GM21447 (cell line): ENCODE measurements at regions not wholly inside any gene's neighbourhood (a gene's known extent, or its start where the extent isn't known, plus 50 kb on each side); places are given as distances from the start of the nearest gene placed in this dataset.
"Not testable (repeated sequence)": the region's sequence is repeated elsewhere in the genome, so short reads cannot be mapped to it uniquely, and the experiment has no call there.

ENCODE experiments used
- ATAC-seq: cut with Tn5 transposase; IDR thresholded peaks from one replicate; pipeline ENCODE4 v1.9.1; 2021; ENCODE audit not compliant: unreplicated experiment

DNA sequence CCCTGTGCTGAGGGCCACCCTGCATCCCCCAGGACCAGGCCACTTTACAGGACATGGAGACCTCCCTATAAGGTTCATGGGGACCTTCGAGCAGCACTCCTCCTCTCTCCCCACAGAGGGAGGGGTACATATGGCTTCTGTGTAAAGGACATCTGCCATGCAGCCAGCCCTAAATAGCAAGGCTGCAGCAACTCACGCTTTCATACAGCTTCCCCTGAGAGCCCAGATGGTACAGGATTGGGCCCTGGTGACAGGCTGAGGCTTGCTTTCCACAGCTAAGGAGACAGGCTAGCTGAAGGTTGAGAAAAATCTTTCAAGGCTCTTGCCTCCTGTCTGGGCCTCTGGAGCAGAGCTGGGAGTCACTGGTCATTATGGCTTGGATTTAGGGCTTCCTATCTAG, 147.0 kb upstream of the ZNF366 start:
- ATAC-seq: no peak

DNA sequence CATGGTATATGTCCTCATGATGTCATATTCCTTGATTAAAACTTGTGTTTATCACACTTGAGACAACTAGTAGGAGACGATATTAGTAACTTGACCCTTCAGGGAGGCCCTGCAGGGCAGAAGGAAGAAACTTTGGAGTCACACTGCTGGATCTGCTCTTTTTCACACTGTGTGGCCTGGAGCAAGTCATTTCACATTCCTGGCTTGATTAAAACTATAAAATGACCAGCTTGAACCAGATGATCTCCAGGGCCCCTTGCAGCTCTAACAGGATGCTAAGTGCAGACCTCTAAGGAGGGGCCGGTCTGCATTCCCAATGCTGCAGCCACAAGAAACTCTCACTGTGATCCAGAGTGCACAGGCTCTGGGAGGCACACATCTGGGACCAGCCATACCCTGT, 146.4 kb upstream of the ZNF366 start:
- no peak for ATAC-seq

DNA sequence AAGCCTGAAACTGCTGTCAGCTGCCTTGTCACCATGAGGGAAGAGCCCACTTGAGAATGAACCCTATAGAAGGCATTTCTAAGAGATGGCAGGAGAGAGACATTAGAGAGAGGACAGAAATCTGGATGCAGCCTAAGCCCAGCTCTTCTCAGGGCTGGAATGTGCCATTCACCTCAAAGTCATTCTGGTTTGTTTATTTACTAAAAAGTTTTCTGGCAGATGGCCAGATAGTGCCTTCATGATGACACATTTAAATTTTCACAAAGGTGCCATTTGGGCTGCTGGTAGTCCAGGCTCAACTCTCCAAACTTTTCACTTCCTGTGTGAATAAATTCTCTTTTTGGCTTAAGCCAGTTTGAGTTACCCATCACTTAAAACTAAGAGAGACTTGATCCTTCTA, 144.6 kb upstream of the ZNF366 start:
- ATAC-seq: no peak

DNA sequence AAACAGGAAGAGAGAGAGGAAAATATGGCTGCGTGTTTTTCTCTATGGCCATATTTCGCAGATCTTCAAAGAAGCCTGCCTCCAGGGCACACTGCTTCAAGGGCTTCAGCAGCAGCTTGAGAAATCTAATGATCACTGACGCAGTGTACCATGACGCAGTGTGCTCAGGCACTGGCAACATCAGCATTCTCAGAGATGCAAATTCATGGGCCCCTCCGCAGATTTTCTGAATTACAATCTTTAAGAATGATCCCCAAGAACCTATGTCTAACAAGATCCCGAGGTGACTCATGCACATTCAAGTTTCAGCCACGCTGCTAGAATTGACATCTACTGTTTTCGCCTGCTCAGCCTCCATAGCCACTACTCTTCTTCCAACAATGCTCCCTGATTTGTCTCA, 143.9 kb upstream of the ZNF366 start:
- no peak for ATAC-seq

DNA sequence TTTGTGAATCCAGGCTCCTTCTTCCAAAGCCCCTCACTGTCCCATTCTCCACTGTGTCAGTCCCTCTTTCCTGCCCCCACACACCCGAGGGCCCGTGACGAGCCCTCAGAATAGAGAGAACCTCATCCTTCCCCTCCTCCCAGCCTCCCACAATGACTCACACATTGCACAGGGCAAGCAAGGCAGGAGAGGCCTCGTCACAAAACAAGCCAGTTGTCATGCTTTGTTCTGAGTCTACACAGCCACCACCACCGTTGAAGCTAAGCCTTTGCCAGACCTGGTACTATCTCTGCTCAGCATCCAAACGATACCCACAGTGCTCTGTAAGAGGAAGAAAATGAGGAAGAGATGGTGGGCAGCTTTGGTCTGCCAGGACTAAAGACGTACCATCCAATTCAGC, 142.2 kb upstream of the ZNF366 start:
- no peak for ATAC-seq

DNA sequence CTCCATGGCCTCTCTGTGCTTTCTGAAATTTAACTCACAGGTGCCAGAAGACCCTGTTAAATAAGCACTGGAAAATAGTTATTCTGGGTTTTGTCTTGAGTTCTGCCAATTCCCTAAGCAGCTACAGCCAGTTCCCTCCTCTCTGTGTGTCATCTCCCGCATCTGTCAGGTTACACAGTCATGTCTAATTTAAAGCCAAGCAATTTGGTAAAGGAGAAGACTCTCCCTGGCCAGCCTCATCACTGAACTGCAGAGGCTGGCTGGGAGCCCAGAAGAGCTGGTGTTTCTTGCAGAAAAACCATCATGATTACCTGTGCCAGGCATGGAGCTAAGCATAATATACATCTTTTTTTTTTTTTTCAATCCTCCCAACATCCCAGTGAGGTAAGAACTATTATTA, 141.3 kb upstream of the ZNF366 start:
- ATAC-seq: no peak

DNA sequence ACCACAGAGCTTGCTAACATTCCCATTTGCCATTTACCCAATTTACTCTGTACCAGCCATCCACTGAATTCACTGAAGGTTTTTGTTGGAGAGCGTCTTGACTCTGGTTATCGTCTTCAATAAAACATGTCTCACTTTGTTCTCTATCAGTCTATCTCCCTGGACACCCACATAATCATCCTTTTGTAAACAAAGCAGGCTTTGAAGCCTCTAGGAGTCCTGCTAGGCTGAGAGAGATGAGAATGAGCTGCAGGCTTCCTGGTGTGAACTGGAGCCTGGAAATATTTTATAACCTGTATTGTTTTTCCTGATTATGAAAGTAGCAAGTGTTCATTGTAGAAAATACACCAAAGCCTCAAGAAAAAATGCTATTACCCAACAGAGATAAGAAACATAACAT, 140.6 kb upstream of the ZNF366 start:
- no peak for ATAC-seq

DNA sequence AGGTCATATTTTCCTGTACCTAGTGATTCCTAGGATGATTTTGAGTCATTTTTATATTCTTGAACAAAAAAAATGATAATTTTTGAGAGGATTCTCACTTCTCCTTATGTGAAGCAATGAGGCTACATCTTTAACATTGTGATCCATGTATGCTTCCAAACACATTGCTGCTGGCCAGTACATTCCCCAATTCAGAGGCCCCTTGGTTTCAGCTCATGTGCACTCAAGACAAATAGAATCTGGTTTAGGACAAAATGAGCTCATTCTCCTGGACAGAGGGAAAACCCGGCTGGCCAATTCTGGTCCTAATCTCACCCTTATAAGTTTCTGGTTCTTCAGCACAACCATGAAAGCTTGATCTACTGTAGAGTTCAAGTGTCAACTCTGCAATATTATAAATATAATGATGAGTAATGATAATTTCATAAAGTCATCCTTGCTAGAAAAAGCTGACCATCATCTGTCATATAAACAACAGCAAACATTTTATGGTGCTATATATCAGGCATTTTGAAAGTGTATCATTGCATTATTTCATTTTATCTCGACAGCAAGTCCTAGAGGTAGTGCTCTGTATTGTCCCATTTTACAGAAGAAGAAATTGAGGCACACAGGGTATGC, 139.1 kb upstream of the ZNF366 start:
- ATAC-seq: no peak

DNA sequence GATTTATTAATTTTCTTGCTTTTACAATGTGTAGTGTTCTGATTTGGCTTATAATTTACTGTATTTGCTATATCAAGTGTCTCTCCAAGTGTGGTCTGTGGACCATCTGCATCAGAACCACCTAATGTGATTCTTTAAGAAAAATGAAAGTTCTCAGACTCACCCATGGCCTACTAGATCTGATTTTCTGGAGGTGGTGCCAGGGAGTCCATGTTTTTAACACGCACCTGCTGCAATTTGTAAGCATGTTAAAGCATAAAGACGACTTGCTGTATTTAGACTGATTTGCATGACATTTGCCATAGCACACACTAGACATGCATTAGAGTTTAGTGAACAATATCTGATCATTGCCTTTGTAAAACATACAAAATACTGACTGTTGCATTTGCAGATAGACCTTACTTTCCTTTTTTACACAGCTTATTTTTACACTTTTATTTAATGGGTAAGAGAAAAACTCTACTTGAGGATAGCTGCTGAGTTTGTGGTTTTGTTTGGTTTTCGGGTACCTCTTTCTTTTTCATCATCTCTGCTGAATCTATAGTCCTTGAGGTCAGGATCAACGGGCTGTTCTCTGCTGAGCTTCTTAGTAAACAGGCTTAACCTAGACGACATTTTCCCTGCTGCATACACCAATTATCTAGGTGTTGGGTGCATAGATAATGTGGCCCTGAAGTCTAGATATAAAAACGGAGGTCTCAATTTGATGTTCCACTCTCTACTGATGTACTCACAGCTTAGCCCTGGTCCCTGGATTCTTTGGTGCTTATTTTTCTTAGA, 138.0 kb upstream of the ZNF366 start:
- ATAC-seq: no peak

DNA sequence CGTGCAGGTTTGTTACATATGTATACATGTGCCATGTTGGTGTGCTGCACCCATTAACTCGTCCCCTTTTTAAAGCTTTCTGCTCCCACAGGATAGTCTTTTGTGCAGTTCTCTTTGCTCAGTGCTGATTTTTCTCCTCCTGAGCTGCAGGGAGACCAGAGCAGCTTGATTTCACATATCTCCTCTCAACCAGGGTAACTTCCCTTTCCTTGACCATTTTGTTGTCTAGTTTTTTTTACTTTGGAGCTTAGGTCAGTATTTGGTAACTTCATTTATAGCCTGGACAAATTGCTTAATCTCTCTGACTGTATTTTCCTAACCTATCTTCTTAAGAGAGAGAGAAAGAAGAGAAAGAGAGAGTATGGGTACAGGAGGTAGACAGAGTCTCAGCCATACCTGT, 137.1 kb upstream of the ZNF366 start:
- ATAC-seq: no peak

DNA sequence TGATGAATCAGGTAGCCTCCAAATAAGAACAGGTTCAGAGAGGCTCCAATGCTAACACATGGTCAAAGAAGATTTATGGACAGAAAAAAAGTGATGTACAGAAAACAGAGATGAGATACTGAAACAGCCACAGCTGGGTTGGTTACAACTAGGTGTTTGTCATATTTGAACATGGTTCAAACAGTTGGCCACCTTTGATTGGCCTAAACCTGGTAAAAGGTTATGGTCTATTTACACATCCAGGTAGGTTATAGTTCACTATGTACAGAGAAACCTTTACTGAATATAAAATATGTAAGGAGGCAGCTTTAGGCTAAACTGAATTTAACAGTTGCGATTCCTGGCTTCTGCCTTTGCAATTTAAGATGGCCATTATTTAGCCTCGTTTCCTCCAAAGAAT, 134.0 kb upstream of the ZNF366 start:
- no peak for ATAC-seq

DNA sequence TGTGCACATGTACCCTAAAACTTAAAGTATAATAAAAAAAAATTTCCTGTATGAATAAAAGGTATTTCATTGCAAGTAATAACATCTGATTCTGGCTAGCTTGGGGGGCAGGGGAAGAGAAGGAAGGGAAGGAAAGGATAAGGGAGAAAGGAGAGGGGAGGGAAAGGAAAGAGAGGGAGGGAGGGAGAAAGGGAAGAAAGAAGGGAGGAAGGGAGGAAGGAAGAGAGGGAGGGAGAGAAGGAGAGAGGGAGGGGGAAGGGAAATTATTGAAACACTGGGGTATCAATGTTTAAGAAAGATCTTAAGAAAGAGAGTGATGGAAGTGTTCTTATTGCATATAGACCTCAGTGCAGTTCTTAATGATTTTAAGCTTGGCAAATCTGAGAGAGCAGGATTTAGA, 129.8 kb upstream of the ZNF366 start:
- ATAC-seq: no peak

DNA sequence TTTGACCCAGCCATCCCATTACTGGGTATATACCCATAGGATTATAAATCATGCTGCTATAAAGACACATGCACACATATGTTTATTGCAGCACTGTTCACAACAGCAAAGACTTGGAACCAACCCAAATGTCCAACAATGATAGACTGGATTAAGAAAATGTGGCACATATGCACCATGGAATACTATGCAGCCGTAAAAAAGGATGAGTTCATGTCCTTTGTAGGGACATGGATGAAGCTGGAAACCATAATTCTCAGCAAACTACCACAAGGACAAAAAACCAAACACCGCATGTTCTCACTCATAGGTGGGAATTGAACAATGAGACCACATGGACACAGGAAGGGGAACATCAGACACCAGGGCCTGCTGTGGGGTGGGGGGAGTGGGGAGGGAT, 129.4 kb upstream of the ZNF366 start:
- ATAC-seq: not testable (repeated sequence)

DNA sequence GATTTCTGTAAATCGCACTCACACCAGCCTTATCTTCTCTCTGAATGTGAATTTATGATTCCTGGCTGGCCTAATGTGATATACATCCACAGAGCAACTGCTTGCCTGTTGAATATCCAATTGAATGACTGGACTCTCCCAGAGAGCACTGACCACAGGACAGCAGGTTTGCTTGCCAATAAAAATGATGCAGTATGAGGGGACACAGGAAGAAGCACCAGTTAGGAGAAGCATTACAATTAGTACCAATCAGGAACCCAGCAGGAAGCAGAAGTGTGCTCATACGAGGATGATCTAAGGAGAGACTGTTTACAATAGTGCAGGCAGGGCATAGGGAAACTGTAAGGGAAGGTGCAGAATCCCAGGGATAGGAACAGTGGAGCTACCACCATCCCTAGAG, 127.2 kb upstream of the ZNF366 start:
- no peak for ATAC-seq

DNA sequence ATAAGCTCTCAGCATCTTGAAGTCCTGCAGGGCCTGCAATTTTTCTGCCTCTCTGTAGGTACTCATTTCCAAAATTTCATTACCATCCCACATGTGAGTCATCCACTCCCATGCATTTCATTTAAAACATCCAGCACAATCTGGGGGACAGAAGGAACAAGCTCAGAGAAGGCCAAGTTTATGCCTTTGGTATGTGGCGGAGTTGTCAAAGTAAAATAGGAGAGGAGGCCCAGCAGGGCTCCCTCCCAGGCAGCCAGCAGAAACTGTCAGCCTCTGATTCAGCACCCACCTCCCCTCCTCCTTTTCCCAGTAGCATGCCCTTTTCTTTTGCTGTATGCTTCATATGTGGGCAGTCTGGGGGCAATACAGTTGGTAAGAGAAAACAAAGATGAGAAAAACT, 126.4 kb upstream of the ZNF366 start:
- no peak for ATAC-seq

DNA sequence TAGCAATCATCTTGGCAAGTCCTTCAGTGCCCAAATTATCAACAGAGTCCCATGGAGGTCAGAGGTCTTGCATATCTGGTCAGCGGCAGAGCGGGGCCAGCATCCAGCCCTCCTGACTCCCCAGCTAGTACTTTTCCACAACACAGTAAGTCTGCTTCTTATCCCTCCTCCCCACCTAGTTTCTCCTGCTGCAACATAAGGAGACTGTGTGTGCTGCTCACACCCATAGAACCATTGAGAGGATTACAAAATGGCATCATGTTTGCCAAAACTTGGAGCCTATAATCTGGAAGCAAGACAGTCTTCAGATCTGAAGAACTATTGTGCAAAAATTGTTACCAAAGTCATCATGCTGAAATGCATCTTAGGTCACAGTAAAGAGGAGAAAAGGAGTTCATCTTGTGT, 125.8 kb upstream of the ZNF366 start:
- ATAC-seq: no peak

DNA sequence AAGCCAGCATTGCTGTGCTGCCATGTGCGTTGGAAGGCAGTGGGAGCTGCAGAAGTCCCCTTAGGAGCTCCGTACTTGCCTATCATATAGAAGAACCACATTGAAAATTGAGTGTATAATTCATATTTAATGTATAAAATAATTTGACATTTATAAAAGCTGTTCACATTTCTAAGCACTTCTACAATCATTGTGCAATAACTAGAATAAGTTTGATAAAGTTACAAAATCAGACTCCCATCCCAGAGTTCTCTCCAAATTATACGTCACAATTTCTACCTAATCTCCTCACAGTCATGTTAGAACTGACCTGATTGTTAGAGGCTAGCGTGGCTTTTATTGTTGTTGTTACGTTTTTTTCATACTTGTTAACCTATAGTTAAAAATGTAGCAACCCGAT, 123.5 kb upstream of the ZNF366 start:
- no peak for ATAC-seq

DNA sequence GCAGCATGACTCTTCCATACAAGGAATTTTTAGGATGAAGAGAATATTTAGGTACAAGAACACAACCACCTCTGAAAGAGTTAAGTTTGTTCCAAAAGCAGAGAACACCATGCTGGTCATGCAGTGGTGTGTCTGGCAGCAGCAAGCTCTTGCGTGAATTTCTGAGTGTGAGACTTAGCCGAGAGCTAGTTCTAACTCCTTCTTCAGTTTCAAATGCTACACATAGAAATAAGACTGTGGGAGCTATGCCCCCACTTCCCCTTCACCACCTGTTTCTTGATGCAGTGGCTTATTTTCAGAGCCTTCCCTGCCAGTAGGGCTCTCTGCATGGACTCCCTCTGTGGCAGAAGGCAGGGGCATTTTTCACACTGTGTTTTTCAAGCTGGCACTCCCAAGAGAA, 122.9 kb upstream of the ZNF366 start:
- ATAC-seq: no peak

DNA sequence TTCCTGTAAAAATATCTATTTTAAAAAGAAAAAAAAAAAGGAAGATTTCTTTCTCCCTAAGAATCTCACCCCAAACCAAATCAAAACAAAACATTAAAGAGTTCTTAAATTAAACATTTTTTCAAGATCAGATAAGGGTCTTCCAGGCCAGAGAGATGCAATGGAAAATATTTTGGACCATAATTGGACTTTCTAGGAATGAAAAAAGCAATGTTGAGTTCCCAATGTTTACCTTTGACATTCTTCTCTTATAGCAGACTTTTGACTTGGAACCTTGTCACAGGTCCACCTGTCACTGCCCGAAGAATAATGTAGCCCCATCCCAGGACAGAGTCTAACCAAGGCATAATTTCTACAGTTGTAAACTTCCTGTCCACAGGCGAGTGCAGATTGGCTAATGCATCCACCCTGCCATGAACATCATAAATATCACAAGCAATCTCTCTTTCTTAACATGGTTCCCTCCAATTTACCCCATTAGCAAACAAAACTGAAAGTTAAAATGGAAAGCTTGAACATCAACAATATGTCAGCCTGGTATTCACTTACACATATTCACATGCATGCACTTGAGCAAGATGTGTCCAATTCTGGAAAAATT, 121.7 kb upstream of the ZNF366 start:
- no peak for ATAC-seq

DNA sequence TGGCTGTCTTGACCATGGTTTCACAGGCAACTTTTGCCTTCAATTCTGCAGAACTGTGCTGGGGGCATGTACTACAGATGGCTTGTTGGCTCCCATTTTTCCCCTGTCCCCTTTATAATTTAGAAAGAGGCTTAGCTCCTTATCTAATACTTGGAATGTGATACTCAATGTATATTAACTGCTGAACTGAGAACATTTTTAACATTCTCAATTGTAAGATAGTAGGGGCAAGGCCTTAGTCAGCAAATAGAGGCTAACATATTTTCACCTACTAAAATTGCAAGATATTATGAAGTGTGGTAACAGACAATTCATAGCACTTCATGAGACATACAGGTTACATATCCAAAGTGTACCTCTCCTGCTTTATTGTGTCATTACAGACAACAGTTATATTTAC, 118.1 kb upstream of the ZNF366 start:
- ATAC-seq: no peak

DNA sequence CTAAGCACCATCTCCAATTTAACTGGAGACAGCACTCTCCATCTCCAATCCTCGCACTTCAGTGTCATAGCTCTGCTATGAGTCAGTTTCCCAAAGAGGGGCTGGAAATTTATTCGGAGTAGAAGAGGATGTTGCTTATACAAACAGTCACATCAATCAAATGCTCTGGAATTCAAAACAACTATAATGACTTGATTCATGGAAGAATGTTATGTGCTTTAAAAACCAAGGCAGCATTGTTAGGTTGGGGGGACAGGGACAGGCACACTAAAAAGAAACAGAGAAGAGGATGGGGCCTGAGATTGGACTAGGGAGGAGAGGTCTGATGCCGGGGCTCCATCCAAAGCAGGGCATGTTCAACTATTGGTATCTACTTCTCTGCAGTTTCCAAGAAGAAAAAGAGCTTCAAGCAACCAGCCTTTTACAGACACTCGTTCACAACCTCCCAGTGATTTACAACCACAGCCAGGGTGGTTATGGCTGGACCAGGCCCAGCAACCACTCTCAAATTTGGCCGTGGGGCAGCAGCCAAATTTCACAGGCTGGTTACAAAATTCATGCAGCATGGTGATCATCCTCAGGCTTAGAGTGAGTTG, 117.5 kb upstream of the ZNF366 start:
- no peak for ATAC-seq

DNA sequence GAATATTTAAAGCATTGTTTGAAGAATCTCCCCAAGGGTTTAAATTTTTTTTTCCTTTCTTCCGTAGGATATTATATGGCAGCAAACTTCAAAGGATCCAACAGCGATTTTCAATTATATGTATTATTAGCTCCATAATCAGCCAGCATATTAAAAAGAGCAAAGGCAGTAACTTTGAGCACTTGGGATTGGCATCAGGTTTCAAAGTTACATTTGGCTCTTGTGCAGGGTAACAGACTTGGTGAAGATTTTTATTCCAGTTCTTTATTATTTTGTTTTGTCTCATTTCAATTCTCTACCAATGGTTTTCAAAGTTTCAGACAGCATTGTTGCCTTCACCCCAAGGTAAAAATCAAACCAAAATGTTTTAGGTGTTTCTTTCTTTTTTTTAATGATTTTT, 116.7 kb upstream of the ZNF366 start:
- no peak for ATAC-seq
